ENCODE measurements at regions not wholly inside any gene's neighbourhood (a gene's known extent, or its start where the extent isn't known, plus 50 kb on each side); places are given as distances from the start of the nearest gene placed in this dataset.

GRCh38 chr6:164087211-164087610, 672.7 kb downstream of the QKI start:
- Histone ChIP-seq H3K27ac (no peak overlapping the region), H3K9ac (no peak overlapping the region), H3K79me2 (ENCODE audit: insufficient read depth, low read depth) (no peaks in the 10 kb centered on the region), H3K27me3 (ENCODE audit: insufficient read depth, low read depth) (no peaks in the 10 kb centered on the region), H4K20me1 (ENCODE audit: insufficient read depth) (no peaks in the 10 kb centered on the region), H3K4me2 (no peak overlapping the region), H3K4me3 (IDR thresholded peaks at IDR 0.05; ENCODE audit: insufficient read depth, low read depth, low read length) (no peak overlapping the region), H2AFZ (ENCODE audit: low read depth) (no peak overlapping the region), H3K4me1 (ENCODE audit: low read depth, poor library complexity, severe bottlenecking) (no peaks in the 10 kb centered on the region), H3K36me3 (ENCODE audit: insufficient read depth) (no peaks in the 10 kb centered on the region)
- no peak for TF ChIP-seq CTCF (conservative IDR thresholded peaks at IDR 0.05; ENCODE audit: low read depth, low read length)

GRCh38 chr6:164086076-164086887, 671.8 kb downstream of the QKI start:
- Histone ChIP-seq H4K20me1 (ENCODE audit: insufficient read depth) (no peaks in the 10 kb centered on the region), H3K27me3 (ENCODE audit: insufficient read depth, low read depth) (no peaks in the 10 kb centered on the region), H3K4me1 (ENCODE audit: low read depth, poor library complexity, severe bottlenecking) (no peaks in the 10 kb centered on the region), H3K36me3 (ENCODE audit: insufficient read depth) (no peaks in the 10 kb centered on the region), H2AFZ (ENCODE audit: low read depth) (no peak overlapping the region), H3K9ac (no peak overlapping the region), H3K79me2 (ENCODE audit: insufficient read depth, low read depth) (no peaks in the 10 kb centered on the region), H3K27ac (no peak overlapping the region), H3K4me3 (IDR thresholded peaks at IDR 0.05; ENCODE audit: insufficient read depth, low read depth, low read length) (no peak overlapping the region), H3K4me2 (no peak overlapping the region)
- TF ChIP-seq CTCF (conservative IDR thresholded peaks at IDR 0.05; ENCODE audit: low read depth, low read length): no peak

GRCh38 chr6:164085091-164086075, 670.9 kb downstream of the QKI start:
- Histone ChIP-seq H3K4me1 (ENCODE audit: low read depth, poor library complexity, severe bottlenecking) (no peaks in the 10 kb centered on the region), H3K9ac (no peak overlapping the region), H3K4me3 (IDR thresholded peaks at IDR 0.05; ENCODE audit: insufficient read depth, low read depth, low read length) (no peak overlapping the region), H4K20me1 (ENCODE audit: insufficient read depth) (no peaks in the 10 kb centered on the region), H2AFZ (ENCODE audit: low read depth) (no peak overlapping the region), H3K27me3 (ENCODE audit: insufficient read depth, low read depth) (no peaks in the 10 kb centered on the region), H3K27ac (no peak overlapping the region), H3K36me3 (ENCODE audit: insufficient read depth) (no peaks in the 10 kb centered on the region), H3K4me2 (no peak overlapping the region), H3K79me2 (ENCODE audit: insufficient read depth, low read depth) (no peaks in the 10 kb centered on the region)
- TF ChIP-seq CTCF (conservative IDR thresholded peaks at IDR 0.05; ENCODE audit: low read depth, low read length): no peak

GRCh38 chr6:164079275-164079600, 664.7 kb downstream of the QKI start:
- no peaks in the 10 kb centered on the region for H4K20me1 ChIP-seq (ENCODE audit: insufficient read depth)
- no peak for TF ChIP-seq CTCF (conservative IDR thresholded peaks at IDR 0.05; ENCODE audit: low read depth, low read length)
- no peaks in the 10 kb centered on the region for H3K4me1 ChIP-seq (ENCODE audit: low read depth, poor library complexity, severe bottlenecking)
- H3K36me3 ChIP-seq (ENCODE audit: insufficient read depth): no peaks in the 10 kb centered on the region
- H3K4me2 ChIP-seq: no peak overlapping the region
- no peak overlapping the region for H2AFZ ChIP-seq (ENCODE audit: low read depth)
- no peaks in the 10 kb centered on the region for H3K79me2 ChIP-seq (ENCODE audit: insufficient read depth, low read depth)
- H3K4me3 ChIP-seq (IDR thresholded peaks at IDR 0.05; ENCODE audit: insufficient read depth, low read depth, low read length): no peak overlapping the region
- H3K27ac ChIP-seq: no peak overlapping the region
- no peaks in the 10 kb centered on the region for H3K27me3 ChIP-seq (ENCODE audit: insufficient read depth, low read depth)
- no peak overlapping the region for H3K9ac ChIP-seq
